ENCODE measurements at regions not wholly inside any gene's neighbourhood (a gene's known extent, or its start where the extent isn't known, plus 50 kb on each side); places are given as distances from the start of the nearest gene placed in this dataset.

DNA sequence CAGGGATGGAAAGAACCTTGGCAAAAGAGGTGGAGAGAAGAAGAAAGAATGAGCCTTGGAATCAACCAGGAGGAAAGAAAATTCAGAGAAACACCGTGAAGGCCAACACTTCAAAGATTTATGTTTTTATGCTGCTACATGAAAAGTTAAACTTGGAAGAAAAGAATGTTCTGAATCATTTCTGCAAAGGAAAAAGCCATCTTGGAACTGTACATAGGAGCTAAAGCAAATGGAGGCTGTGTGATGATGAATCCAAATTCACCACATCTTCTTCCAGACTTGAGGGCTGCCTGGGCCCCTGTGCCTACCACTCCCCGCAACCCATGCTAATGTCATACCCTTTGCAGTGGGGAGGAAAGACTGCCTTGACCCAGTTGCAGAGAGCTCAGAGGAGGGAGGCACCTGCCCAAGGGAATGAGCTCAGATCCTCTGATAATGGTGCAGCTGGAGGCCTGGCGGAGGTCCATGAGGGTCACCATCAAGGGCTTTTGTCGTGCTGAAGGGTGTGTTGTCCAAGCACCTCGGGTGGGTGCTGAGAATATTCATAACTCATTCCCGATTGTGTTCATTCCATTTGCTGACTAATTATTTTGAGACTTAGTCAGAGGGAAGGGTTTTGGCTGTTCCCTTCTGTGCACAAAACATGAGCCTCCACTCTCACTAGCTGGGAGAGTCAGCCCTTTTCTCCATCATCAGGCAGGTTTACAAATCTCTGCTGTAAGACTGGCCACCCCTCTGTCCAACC, 245.8 kb upstream of the JAG1 start:
- TF ChIP-seq, protein P1, sequence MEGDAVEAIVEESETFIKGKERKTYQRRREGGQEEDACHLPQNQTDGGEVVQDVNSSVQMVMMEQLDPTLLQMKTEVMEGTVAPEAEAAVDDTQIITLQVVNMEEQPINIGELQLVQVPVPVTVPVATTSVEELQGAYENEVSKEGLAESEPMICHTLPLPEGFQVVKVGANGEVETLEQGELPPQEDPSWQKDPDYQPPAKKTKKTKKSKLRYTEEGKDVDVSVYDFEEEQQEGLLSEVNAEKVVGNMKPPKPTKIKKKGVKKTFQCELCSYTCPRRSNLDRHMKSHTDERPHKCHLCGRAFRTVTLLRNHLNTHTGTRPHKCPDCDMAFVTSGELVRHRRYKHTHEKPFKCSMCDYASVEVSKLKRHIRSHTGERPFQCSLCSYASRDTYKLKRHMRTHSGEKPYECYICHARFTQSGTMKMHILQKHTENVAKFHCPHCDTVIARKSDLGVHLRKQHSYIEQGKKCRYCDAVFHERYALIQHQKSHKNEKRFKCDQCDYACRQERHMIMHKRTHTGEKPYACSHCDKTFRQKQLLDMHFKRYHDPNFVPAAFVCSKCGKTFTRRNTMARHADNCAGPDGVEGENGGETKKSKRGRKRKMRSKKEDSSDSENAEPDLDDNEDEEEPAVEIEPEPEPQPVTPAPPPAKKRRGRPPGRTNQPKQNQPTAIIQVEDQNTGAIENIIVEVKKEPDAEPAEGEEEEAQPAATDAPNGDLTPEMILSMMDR (IDR thresholded peaks at IDR 0.05; ENCODE audit: unreplicated experiment in 3 of 3): no peak
- peaks cover 37% of the 10 kb centered on the region for H3K4me1 Mint-ChIP-seq
- peak overlapping the region in 2 of 3 experiments; percentile 31 to 60 for H3K27ac Mint-ChIP-seq
- peaks cover 3% of the 10 kb centered on the region for H3K27me3 Mint-ChIP-seq (ENCODE audit: low read depth)
- no peaks in the 10 kb centered on the region for H3K36me3 Mint-ChIP-seq (ENCODE audit: low read depth)
- no peak overlapping the region for H3K4me3 Mint-ChIP-seq
- no peaks in the 10 kb centered on the region for H3K9me3 Mint-ChIP-seq

DNA sequence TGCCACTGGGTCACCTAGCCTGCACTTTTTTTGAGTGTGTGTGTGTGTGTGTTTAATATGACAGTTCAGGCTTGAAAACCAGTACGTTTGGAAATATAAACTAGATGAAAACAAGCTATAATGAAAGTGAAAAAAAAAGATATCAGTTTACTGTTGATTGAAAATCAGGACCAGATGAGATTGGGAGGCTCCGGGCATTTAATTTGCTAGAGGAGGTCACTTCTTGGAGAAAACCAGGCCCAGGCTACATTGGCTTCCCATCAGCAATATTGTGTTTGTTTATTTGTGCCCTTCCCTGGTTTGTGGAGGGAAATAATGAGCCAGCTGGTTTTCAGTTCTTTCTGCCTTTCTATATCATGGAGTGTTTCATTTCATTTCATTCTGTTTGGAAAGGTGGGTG, 246.6 kb upstream of the JAG1 start:
- Mint-ChIP-seq H3K4me1 (peaks cover 37% of the 10 kb centered on the region), H3K9me3 (no peaks in the 10 kb centered on the region), H3K36me3 (ENCODE audit: low read depth) (no peaks in the 10 kb centered on the region), H3K4me3 (no peak overlapping the region), H3K27me3 (ENCODE audit: low read depth) (peaks cover 3% of the 10 kb centered on the region), H3K27ac (peak overlapping the region in 1 of 3 experiments; percentile 60)
- TF ChIP-seq, protein P1 (IDR thresholded peaks at IDR 0.05; ENCODE audit: unreplicated experiment in 3 of 3): no peak

DNA sequence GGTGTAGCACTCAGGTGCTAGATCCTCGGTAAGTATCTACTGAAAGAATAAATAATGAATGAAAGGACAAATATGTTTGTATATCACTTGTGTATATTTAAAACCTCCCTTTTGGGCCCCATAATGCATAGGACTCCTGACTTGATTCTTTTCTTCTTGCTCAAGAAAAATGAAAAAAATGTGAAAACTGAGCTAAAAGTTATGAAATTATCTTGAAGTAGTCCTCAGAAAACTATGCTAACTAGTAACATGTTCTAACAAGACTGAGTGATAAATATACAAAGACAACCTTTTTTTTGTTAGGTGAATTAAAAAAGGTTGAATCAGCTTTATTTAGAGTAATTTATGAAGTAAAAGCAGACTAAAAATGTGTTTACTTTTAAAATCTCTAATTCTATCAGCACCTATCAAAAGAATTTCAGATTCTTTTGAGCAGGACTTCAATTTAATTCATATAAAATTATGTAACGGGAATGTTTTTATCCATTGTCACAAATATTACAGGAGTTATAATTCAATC, 247.8 kb upstream of the JAG1 start:
- H3K27ac Mint-ChIP-seq: peak overlapping the region in 1 of 3 experiments; percentile 92
- no peaks in the 10 kb centered on the region for H3K36me3 Mint-ChIP-seq (ENCODE audit: low read depth)
- H3K9me3 Mint-ChIP-seq: no peaks in the 10 kb centered on the region
- TF ChIP-seq, protein P1 (IDR thresholded peaks at IDR 0.05; ENCODE audit: unreplicated experiment in 3 of 3): no peak
- H3K4me1 Mint-ChIP-seq: peaks cover 37% of the 10 kb centered on the region
- no peak overlapping the region for H3K4me3 Mint-ChIP-seq
- H3K27me3 Mint-ChIP-seq (ENCODE audit: low read depth): peaks cover 3% of the 10 kb centered on the region

DNA sequence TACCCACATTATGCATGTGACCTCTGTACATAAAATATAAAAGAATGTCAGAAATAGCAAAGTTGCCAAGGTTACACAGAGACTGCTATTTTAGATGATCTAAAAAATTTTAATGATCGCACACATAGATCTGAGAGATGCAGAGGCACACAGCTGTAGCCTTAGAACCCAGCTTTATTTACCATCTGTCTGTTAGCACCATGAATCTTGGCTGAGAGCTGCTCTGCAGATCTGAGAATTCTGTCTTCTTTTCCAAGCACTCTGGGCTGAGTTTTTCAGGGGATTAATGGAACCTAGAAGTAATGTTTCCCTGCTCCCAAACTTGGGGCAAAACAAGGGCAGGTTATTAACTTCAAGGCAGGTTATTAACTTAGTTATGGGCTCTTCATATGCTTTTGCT, 248.7 kb upstream of the JAG1 start:
- Mint-ChIP-seq H3K27ac (peak overlapping the region; percentile 68 to 92 (median 85)), H3K36me3 (ENCODE audit: low read depth) (no peaks in the 10 kb centered on the region), H3K4me3 (peak overlapping the region in 2 of 3 experiments; percentile 4 to 18), H3K9me3 (no peaks in the 10 kb centered on the region), H3K27me3 (ENCODE audit: low read depth) (peaks cover 3% of the 10 kb centered on the region), H3K4me1 (peaks cover 37% of the 10 kb centered on the region)
- TF ChIP-seq, protein P1 (IDR thresholded peaks at IDR 0.05; ENCODE audit: unreplicated experiment in 3 of 3): no peak

DNA sequence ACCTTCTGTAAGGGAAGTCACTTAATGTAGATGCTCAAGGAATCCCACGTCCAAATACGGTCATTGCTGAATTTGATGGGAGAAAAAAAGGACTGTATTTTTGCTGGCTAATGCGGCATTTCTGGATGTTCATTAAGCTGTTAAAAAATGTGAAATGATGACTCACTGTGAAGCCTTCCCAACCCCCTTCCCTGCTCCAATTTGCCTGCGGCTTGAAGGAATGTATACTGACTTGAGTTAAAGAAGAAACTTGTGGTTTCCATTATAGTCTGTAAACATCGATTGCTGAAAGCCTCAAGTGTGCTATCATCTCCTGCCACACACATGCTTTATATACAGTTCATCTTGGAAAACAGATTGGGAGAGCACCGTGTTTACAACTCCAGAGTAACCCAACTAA, 249.1 kb upstream of the JAG1 start:
- Mint-ChIP-seq H3K4me1 (peaks cover 41% of the 10 kb centered on the region), H3K9me3 (no peaks in the 10 kb centered on the region), H3K27ac (peak overlapping the region; percentile 68 to 92 (median 85)), H3K36me3 (ENCODE audit: low read depth) (no peaks in the 10 kb centered on the region), H3K27me3 (ENCODE audit: low read depth) (peaks cover 3% of the 10 kb centered on the region), H3K4me3 (peak overlapping the region in 2 of 3 experiments; percentile 4 to 18)
- TF ChIP-seq, protein P1 (IDR thresholded peaks at IDR 0.05; ENCODE audit: unreplicated experiment in 3 of 3): no peak

All from nephron (organoid).